GM20000 (cell line): ENCODE measurements at regions not wholly inside any gene's neighbourhood (a gene's known extent, or its start where the extent isn't known, plus 50 kb on each side); places are given as distances from the start of the nearest gene placed in this dataset.
"Not testable (repeated sequence)": the region's sequence is repeated elsewhere in the genome, so short reads cannot be mapped to it uniquely, and the experiment has no call there.

Experiments
- DNase-seq: peaks from one replicate; pipeline ENCODE4 v3.0.0; 2012; ENCODE audit warnings: low spot score
- CTCF ChIP-seq: IDR thresholded peaks from 2 replicates; pipeline ENCODE4 v1.5.1; 2012; ENCODE audit warnings: mild to moderate bottlenecking, control low read depth; ENCODE audit errors: extremely low read depth, missing control alignments

DNA sequence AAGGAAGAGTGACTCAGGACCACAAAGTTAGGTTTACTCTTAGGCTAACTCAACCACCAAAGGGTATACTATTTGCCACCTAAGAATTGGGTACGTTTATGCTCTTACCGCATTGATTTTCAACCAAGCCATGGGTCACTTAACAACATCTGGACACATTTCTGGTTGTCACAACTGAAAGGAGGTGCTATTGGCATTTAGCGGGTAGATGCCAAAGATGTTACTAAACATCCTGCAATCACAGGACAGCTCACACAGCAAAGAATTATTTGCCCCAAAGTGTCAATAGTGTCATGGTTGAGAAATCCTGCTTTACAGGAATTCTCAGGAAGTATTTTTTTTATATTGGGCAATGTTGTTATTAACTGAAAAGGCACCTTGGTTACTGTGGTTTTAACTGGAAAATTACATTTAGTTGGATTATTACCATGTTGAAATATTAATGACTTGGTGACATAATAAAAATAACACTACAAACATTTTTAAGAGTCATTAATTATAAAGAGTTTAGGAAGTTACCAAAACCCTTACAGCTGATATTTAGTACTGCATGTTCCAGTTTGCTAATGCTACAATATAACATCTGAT, 185.0 kb upstream of the TMEM196 start:
- DNase-seq, result no peak
- TF ChIP-seq CTCF, result no peak

GRCh38 chr7:19957664-19958063, 184.2 kb upstream of the TMEM196 start:
- TF ChIP-seq CTCF, result no peak
- DNase-seq, result no peak

DNA sequence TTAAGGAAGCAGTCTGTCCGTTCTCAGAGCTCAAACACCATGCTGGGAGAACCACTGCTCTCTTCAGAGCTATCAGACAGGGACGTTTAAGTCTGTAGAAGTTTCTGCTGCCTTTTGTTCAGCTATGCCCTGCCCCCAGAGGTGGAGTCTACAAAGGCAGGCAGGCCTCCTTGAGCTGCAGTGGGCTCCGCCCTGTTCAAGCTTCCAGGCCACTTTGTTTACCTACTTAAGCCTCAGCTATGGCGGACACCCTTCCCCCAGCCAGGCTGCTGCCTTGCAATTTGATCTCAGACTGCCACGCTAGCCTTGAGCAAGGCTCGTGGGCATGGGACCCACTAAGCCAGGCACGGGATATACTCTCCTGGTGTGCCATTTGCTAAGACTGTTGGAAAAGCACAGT, 180.7 kb upstream of the TMEM196 start:
- DNase-seq, result not testable (repeated sequence)

GRCh38 chr7:19953411-19953810, 180.0 kb upstream of the TMEM196 start:
- DNase-seq, result not testable (repeated sequence)

DNA sequence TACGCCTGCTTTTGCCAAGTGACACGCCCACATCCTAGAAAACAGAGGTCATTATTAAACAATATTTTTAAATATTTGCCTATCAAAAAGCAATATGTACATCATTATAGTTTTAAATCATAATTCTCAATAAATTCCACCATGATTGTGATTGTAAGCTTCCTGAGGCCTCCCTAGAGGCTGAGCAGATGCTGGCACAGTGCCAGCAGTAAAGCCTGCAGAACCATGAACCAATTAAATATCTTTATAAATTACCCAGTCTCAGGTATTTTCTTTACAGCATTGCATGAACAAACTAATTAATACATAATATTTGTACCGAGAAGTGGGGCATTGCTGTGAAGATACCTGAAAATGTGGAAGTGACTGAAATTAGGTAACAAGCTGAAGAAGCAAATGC, 174.7 kb upstream of the TMEM196 start:
- no peak for DNase-seq
- no peak for TF ChIP-seq CTCF

DNA sequence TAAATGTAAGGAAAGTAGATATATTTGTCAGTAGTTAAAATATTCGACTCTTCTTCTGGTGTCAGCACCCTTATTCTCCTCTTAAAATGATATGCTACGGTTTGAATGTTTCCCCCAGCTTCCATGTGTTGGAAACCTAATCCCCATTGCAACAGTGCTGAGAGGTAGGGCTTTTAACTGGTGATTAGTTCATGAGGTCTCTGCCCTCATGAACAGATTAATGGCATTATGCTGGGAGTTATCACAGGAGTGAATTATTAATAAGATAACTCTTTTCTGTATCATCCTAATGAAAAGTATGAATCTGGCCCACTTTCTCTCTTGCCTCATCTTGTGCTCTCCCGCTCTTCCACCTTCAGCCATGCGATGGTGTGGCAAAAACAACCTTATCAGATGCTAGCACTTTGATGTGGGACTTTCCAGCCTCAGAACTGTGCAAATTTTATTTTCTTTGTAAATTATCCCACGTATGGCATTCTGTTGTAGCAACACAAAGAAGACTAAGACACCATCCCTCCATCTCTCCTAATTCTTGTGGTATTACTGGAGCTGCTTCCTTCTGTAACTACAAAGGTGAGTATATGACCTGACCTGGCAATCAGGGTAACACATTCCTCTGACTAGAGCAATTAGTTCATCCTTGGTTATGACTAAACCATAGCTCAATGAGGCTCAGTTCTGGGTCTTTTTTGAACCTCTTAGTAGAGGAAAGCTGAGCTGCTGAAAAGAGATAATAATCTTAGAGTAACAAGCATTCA, 171.1 kb upstream of the TMEM196 start:
- no peak for DNase-seq
- no peak for TF ChIP-seq CTCF

GRCh38 chr7:19939746-19940145, 166.3 kb upstream of the TMEM196 start:
- TF ChIP-seq CTCF, result no peak
- no peak for DNase-seq

DNA sequence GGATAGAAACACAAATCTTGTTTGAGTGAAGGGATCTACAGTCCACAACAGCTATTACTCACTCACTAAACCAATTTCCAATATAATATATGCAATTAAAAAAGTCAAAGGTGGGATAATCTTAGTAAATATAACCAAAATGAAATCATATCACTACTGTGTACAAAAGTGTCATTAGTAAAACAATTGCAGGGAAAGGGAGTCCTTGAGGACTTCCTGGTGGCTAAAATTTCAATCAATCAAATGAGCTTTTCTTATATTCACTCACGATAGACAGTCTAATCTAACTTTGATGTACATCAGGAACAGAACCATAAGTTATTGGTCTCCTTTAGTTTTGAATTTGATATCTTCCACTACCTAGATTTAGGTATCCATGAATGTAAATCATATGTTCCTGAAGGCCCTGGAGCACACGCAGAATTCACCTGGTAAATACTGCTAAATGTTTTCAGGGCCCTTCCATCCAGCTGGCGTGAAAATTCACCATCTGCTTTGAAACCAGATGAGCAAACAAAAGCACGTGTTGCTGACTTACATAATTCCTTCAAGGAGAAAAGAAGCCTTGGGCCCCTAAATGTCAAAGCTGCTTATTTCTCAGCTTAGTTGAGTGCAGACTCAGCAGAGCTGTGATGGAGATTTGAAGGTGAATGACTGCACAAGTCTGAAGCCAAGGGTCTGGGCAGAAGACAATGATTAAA, 159.3 kb upstream of the TMEM196 start:
- TF ChIP-seq CTCF, result no peak
- no peak for DNase-seq
